Spleen (tissue), 11 donors: ENCODE measurements at regions not wholly inside any gene's neighbourhood (a gene's known extent, or its start where the extent isn't known, plus 50 kb on each side); places are given as distances from the start of the nearest gene placed in this dataset.

Source experiments
- DNase-seq: peaks from one replicate; pipeline ENCODE4 v3.0.0-alpha.2; 2020
- H3K27ac ChIP-seq, 8 donors: fragments of 200-600 bp; sonication (generic) in 7 of 8; 1 replicate in 4 of 8; 2 replicates in 4 of 8; pipeline versions ENCODE4 v1.5.0 to v1.8.0; 2016 to 2021; ENCODE audit warnings: inconsistent platforms in 4 of 8, mild to moderate bottlenecking in 4 of 8, moderate library complexity in 1 of 8
- H3K27me3 ChIP-seq, 7 donors: fragments of 200-600 bp; sonication (generic) in 6 of 7; replicated peaks in 1 of 7; 1 replicate in 4 of 7; 2 replicates in 3 of 7; pipeline versions ENCODE4 v1.5.0 to v1.8.0; 2016 to 2021; ENCODE audit warnings: inconsistent platforms in 3 of 7, mild to moderate bottlenecking in 1 of 7
- H3K36me3 ChIP-seq, 6 donors: fragments of 200-600 bp; sonication (generic) in 5 of 6; 1 replicate in 4 of 6; 2 replicates in 2 of 6; pipeline versions ENCODE4 v1.5.0 to v1.8.0; 2016 to 2021; ENCODE audit warnings: inconsistent platforms in 2 of 6
- H3K4me1 ChIP-seq, 6 donors: fragments of 200-600 bp; sonication (generic) in 5 of 6; 1 replicate in 3 of 6; 2 replicates in 3 of 6; pipeline versions ENCODE4 v1.5.0 to v1.8.0; 2016 to 2021; ENCODE audit warnings: inconsistent platforms in 3 of 6
- H3K4me3 ChIP-seq, 8 donors: fragments of 200-600 bp; sonication (generic) in 7 of 8; 1 replicate in 4 of 8; 2 replicates in 4 of 8; pipeline versions ENCODE4 v1.5.0 to v1.8.0; 2016 to 2021; ENCODE audit warnings: inconsistent platforms in 4 of 8, mild to moderate bottlenecking in 4 of 8, moderate library complexity in 2 of 8
- H3K9me3 ChIP-seq, 8 donors: fragments of 200-600 bp; sonication (generic) in 7 of 8; 1 replicate in 4 of 8; 2 replicates in 4 of 8; pipeline versions ENCODE4 v1.5.0 to v1.8.0; 2016 to 2021; ENCODE audit warnings: inconsistent platforms in 4 of 8
- POLR2A ChIP-seq, 3 donors: fragments of 450-650 bp; IDR thresholded peaks; one replicate each; pipeline ENCODE4 v1.5.1; 2017; ENCODE audit warnings: antibody characterized with exemption in 3 of 3, mild to moderate bottlenecking in 1 of 3
- POLR2AphosphoS5 ChIP-seq, 3 donors: sonication (generic); formaldehyde crosslinking; IDR thresholded peaks; one replicate each; pipeline ENCODE4 v1.5.1; 2017; ENCODE audit warnings: antibody characterized with exemption in 3 of 3
- WGBS, 5 donors: extraction: QIAGEN DNeasy Blood & Tissue Kit in 3 of 5; methylation state at CpG; one replicate each; pipeline versions ENCODE4 v1.1.5 to v1.1.7; 2013 to 2018; 5-methylcytosine and 5-hydroxymethylcytosine counted together
- intact Hi-C: fragments of 100-400 bp; cut with DNase I; formaldehyde crosslinking; loops from one replicate; pipeline ENCODE4 v1.15.0; 2023; ENCODE audit warnings: low total_unique reads
- TF ChIP-seq, protein P1 (sequence below), 11 experiments: fragments of 200-600 bp in 7 of 11; fragments of 450-650 bp in 4 of 11; sonication (generic) in 4 of 11; IDR thresholded peaks in 8 of 11; conservative IDR thresholded peaks in 3 of 11; 1 replicate in 7 of 11; 2 replicates in 4 of 11; pipeline versions ENCODE4 v1.4.0 to v1.8.0; 2016 to 2021; ENCODE audit warnings: antibody characterized with exemption in 11 of 11, inconsistent platforms in 4 of 11, mild to moderate bottlenecking in 1 of 11
- donor health status: healthy with polysubstance abuse.
- donor health status: DM: no; HTN: no; CAD: no; lungs with moderate emphysema.
- donor health status: DM: no; HTN: no; CAD: no.
- donor health status: Bipolar disorder and iron deficiency.
- donor health status: healthy.
- donor health status: DM: no; HTN: no; CAD: no.
- donor health status: DM: yes; HTN: yes; CAD: no.

DNA sequence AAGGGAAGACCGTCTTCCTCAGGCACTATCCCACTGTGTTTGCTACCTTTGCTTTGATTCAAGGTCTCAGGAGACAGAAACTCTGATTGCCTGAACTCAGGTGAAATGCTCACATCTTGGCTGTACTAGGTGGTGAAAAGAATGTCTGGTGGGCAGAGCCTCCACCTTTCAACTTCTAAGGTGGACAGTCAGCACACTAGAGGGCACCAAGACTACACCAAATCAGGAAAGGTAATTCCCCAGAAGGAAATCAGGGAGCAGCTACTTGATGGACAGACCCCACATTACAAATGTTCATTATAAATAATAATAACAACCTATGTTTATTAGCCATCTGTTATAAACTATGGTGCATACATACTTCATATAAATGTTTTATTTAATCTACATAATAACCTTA, 220.9 kb downstream of the ATG4C start:
- Histone ChIP-seq H3K4me1 (no peaks in the 10 kb centered on the region), H3K27me3 (peaks cover 0 to 23% (median 0%) of the 10 kb centered on the region in 7 donors), H3K27ac (no peak overlapping the region), H3K9me3 (no peaks in the 10 kb centered on the region), H3K36me3 (no peaks in the 10 kb centered on the region), H3K4me3 (no peak overlapping the region)
- 67 to 86% (median 80%) methylated on average over 1 of the region's 1 CpG for WGBS, 5 donors
- intact Hi-C loops = no loop called here
- DNase-seq = no peak
- TF ChIP-seq, protein P1, sequence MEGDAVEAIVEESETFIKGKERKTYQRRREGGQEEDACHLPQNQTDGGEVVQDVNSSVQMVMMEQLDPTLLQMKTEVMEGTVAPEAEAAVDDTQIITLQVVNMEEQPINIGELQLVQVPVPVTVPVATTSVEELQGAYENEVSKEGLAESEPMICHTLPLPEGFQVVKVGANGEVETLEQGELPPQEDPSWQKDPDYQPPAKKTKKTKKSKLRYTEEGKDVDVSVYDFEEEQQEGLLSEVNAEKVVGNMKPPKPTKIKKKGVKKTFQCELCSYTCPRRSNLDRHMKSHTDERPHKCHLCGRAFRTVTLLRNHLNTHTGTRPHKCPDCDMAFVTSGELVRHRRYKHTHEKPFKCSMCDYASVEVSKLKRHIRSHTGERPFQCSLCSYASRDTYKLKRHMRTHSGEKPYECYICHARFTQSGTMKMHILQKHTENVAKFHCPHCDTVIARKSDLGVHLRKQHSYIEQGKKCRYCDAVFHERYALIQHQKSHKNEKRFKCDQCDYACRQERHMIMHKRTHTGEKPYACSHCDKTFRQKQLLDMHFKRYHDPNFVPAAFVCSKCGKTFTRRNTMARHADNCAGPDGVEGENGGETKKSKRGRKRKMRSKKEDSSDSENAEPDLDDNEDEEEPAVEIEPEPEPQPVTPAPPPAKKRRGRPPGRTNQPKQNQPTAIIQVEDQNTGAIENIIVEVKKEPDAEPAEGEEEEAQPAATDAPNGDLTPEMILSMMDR (IDR thresholded peaks at IDR 0.05 in 8 of 11, conservative IDR thresholded peaks at IDR 0.05 in 3 of 11) = no peak
- TF ChIP-seq POLR2AphosphoS5 (IDR thresholded peaks at IDR 0.05) (no peak), POLR2A (IDR thresholded peaks at IDR 0.05) (no peak)

DNA sequence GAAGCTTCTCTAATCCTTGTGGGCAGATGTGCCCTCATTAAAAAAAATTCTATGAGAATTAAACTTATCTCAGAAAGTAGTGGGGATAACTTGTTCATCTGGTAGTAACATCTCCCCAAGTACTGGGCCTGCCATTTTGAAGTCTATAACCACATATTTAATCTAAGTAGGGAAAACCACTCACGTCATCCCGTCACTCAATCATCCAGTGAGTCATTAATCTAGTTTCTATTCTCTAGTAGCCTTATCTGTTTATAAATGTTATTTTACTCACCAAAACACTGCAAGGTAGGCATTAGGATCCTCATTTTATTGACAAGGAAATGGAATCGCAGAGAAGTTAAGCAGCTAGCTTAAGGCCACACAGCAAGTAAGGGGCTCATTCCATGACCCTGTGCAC, 221.9 kb downstream of the ATG4C start:
- Histone ChIP-seq H3K4me1 (no peaks in the 10 kb centered on the region), H3K36me3 (no peaks in the 10 kb centered on the region), H3K27me3 (peaks cover 0 to 15% (median 0%) of the 10 kb centered on the region in 7 donors), H3K4me3 (no peak overlapping the region), H3K27ac (no peak overlapping the region), H3K9me3 (no peaks in the 10 kb centered on the region)
- DNase-seq = no peak
- intact Hi-C loops = no loop called here
- TF ChIP-seq, protein P1 (IDR thresholded peaks at IDR 0.05 in 8 of 11, conservative IDR thresholded peaks at IDR 0.05 in 3 of 11) = no peak
- TF ChIP-seq POLR2AphosphoS5 (IDR thresholded peaks at IDR 0.05) = no peak
- no peak for TF ChIP-seq POLR2A (IDR thresholded peaks at IDR 0.05)
- WGBS, 5 donors = 84 to 94% (median 90%) methylated on average over 3 of the region's 3 CpGs

DNA sequence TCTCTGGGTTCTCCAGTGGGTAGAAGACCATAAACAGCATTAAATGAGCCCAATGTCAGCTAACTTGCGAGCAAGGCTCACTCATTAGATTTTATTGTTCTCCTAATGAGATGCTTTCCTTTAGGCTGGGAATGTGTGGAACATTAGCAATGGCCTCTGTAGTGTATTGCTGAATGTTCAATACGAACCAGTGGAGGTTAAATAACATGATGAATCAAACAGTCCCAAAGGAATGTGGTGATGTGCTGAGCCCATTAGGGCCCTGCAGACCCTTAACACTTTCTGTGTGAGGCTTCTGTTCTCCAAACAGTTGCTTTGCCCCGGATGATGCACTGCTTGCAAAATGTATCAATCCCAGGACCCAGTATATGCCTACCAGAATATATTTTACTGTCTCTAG, 225.5 kb downstream of the ATG4C start:
- intact Hi-C loops = no loop called here
- Histone ChIP-seq H3K36me3 (no peaks in the 10 kb centered on the region), H3K27ac (no peak overlapping the region), H3K4me3 (no peak overlapping the region), H3K27me3 (peaks cover 0 to 8% (median 0%) of the 10 kb centered on the region in 7 donors), H3K9me3 (peaks cover 0 to 5% (median 0%) of the 10 kb centered on the region in 8 donors), H3K4me1 (no peaks in the 10 kb centered on the region)
- WGBS, 5 donors = 83 to 91% (median 86%) methylated on average over 3 of the region's 3 CpGs
- DNase-seq = no peak
- TF ChIP-seq, protein P1 (IDR thresholded peaks at IDR 0.05 in 8 of 11, conservative IDR thresholded peaks at IDR 0.05 in 3 of 11) = no peak
- no peak for TF ChIP-seq POLR2AphosphoS5 (IDR thresholded peaks at IDR 0.05)
- TF ChIP-seq POLR2A (IDR thresholded peaks at IDR 0.05) = no peak

DNA sequence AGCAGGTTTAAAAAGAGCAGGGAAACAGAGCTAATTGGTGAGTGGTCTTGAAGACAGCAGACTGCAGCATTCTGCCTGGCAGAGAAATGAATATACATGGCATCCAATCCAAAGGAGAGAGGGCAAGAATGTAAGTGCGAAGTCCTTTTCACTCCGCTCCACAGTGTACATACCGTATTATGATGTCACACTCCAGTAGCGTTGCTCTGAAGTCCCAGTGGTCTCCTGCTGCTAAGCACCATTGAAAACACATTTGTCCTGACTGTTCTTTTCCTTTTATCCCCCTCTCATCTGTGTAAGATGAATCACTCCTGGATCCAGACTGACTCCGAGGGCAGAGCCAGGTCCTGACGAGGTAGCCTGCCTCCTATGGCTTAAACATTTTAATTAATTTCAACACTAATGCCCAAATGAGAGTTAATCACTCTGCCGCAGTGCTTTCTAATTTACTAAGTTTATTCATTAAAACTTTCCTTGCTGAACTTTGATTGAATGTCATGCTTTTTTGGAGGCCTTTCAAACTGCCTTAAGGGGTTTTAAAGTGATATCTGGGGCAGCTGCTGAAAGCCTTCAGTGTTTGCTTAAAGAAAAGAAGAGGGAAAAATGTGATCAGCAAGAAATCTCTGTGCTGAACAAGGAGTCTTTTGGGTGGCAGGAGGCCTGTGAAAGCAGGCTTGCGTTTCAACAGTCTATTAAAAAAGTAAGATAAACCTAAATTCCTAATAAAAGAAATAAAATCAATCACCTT, 227.2 kb downstream of the ATG4C start:
- H3K9me3 ChIP-seq = peaks cover 0 to 6% (median 0%) of the 10 kb centered on the region in 8 donors
- H3K4me3 ChIP-seq = no peak overlapping the region
- H3K27ac ChIP-seq = no peak overlapping the region
- WGBS, 5 donors = 79 to 87% (median 84%) methylated on average over 8 of the region's 8 CpGs
- intact Hi-C loops = no loop called here
- H3K4me1 ChIP-seq = no peaks in the 10 kb centered on the region
- TF ChIP-seq POLR2AphosphoS5 (IDR thresholded peaks at IDR 0.05) (no peak), POLR2A (IDR thresholded peaks at IDR 0.05) (no peak)
- TF ChIP-seq, protein P1 (IDR thresholded peaks at IDR 0.05 in 8 of 11, conservative IDR thresholded peaks at IDR 0.05 in 3 of 11) = no peak
- H3K27me3 ChIP-seq = peaks cover 0 to 8% (median 0%) of the 10 kb centered on the region in 7 donors
- H3K36me3 ChIP-seq = no peaks in the 10 kb centered on the region
- DNase-seq = no peak
